ENCODE measurements at regions not wholly inside any gene's neighbourhood (a gene's known extent, or its start where the extent isn't known, plus 50 kb on each side); places are given as distances from the start of the nearest gene placed in this dataset.

- no peak for DNase-seq
Observed at GRCh38 chr11:80505771-80506170, 1064.9 kb upstream of the TENM4 start.

GRCh38 chr11:80503990-80504389, 1063.2 kb upstream of the TENM4 start:
- no peak for DNase-seq

GRCh38 chr11:80502511-80502910, 1061.7 kb upstream of the TENM4 start:
- no peak for DNase-seq

DNA sequence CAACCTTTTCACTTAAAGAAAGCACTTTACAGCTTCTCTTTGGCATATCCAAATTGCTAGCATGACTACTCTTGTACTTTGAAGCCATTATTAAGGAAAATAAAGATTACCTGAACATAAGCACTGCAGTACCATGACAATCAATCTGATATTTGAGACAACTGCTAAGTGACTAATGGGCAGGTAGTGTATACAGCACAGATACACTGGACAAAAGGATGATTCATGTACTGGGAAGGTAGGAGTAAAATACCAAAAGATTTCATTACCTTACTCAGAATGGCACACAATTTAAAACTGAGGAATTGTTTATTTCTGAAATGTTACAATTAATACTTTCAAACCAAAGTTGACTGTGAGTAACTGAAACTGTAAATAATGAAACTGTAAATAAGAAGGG, 1054.3 kb upstream of the TENM4 start:
- DNase-seq: no peak

DNA sequence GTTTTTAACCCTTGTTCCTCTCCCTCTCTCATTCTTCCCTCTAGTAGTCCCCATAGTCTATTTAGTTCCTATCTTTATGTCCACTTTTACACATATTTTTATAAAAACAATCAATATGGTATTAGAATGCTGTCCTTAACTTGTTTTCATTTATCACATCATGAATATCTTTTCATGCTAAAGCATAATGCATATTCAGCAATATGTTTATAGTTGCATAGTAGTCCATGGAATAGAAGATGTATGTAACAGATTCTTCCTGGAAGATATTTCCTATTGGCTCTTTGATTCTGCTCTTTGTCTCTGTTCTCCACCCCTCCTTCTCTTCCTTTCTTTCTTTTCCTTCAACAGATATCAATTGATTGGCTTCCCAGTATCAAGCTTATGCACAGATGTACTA, 1047.1 kb upstream of the TENM4 start:
- DNase-seq: no peak

DNA sequence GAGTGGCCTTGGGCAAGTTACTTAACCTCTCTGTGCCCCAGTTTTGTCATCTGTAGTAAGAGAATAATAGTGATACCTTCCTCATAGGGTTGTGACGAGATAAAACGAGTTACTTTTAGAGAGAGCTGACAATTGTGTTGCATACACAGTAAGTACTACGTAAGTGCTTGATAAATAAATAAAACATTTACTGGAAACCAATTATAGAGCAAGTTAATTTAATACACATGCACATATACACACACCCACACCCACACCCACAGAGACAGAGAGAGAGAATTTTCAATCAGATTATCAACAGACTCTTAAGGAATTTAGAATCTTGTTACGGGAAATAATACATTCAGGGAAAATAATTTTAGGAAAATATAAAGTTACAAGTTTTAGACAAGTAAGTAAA, 1045.8 kb upstream of the TENM4 start:
- DNase-seq: no peak

GRCh38 chr11:80477178-80477577, 1036.3 kb upstream of the TENM4 start:
- no peak for DNase-seq

DNA sequence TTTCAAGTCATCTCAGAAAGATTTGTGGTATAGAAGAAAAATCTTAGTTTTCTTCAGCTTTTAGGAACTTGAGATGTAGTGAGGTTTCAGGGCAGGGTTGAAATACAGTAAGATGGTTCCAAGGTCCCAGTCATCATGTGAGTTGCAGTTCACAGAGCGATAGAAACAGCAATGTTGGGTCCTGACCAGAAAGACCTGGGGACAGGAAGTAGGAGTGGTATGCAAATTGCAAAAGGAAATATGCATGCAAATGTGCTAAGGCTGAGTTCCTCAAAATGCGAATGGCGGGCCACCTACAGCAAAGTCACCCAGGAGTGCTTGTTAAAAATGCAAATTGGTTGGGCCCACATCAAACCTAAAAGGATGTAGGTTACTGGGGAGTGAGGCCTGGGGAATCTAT, 1032.7 kb upstream of the TENM4 start:
- DNase-seq: no peak

DNA sequence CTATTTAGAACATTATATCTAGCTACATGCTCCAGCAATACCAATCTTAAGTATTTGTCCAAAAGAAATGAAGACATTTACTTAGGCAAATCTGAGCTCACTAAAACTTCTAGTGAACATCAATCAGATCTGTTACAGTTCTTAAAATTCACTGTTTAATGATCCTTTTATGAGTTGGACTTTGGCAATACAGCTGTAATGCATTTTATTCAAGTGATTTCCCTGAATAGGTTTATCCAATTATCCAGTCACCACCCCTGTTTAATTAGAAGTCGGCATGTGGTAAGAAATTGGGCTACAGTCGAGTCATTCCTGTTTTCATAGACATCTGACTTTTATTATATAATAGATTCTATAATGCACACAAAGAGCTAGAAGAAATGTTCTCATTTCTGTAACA, 1029.0 kb upstream of the TENM4 start:
- no peak for DNase-seq

DNA sequence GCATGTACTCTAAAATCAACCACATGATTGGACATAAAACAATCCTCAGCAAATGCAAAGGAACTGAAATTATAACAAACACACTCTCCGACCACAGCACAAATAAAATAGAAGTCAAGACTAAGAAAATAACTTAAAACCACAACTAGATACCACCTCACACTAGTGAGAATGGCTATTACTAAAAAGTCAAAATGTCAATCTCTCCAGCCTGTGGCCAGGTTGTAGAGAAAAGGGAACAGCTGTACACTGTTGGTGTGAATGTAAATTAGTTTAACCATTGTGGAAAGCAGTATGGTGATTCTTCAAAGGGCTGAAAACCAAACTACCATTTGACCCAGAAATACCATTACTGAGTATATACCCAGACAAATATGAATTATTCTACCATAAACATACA, 1025.7 kb upstream of the TENM4 start:
- DNase-seq: no peak

GRCh38 chr11:80462211-80462610, 1021.4 kb upstream of the TENM4 start:
- no peak for DNase-seq

DNA sequence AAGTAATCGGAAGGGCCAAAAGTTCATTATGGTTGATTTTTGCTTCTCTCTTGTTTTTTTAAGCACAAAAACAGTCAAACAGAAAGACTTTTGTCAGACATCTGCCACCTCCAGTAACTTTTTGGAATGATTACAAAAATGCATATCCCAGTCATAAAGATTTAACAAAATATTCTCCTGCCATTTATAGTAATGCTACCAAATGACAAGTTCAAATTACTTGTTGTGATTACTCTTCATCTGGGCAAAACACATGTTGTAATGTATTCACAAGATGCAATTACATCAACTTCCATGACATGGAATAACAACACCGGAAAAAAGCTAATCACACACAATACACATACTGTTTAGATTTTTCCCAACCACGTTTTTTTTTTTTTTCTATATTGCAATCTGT, 1017.5 kb upstream of the TENM4 start:
- no peak for DNase-seq

- no peak for DNase-seq
Observed at GRCh38 chr11:80457823-80458222, 1017.0 kb upstream of the TENM4 start.

DNA sequence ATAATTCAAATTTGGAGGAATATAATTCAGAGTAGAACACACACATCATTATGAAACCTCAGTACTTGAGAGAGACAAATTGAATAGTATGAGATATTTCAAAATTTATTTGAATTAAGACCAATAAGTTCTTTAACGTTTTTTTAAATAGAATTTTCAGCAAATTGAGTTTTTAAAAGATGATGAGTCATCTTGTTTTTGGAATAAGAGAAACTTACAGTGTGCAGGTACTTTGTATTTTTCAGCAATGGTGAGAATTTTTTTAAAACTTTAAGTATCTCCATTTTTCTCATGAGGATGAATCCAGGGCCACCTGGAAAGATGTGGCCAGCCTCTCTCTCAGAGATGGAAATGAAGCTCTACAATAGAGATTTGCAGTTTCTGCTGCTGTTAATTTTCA, 1015.0 kb upstream of the TENM4 start:
- DNase-seq: no peak

DNA sequence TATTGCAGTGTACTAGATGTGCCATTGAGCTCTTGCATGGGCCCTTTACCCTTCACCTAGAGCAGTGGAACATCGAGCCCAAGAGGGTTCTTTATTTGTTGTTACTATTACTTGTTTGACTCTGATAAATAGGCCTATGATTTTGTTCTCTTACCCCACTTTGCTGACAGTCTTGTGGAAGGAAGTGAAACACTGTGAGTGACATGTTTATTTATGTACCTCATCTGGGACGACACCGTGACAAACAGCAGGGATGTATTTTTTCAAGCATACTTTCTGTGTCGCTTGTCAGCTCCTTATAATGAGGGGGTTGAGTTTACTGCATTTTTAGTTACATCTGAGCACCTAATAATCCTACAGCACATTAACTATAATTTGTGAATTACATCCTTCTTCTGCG, 1010.3 kb upstream of the TENM4 start:
- DNase-seq: no peak

DNA sequence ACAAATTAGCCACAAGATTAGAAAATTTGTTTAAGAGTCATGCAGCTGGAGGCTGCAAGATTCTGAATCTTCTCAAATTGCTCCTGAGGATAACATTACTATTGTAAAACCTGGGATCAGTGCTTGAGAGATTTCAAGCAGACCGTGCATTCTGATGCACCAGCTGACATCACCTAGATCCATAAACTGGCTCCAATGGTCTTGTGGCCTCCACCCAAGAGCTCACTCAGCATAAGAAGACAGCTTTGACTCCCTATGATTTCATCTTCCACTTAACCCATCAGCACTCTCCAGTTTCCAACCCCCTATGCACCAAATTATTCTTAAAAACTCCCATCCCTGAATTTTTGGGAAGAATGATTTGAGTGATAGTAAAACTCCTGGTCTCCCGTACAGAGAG, 1007.9 kb upstream of the TENM4 start:
- no peak for DNase-seq

GRCh38 chr11:80443177-80443576, 1002.3 kb upstream of the TENM4 start:
- no peak for DNase-seq

GRCh38 chr11:80441821-80442220, 1001.0 kb upstream of the TENM4 start:
- no peak for DNase-seq

DNA sequence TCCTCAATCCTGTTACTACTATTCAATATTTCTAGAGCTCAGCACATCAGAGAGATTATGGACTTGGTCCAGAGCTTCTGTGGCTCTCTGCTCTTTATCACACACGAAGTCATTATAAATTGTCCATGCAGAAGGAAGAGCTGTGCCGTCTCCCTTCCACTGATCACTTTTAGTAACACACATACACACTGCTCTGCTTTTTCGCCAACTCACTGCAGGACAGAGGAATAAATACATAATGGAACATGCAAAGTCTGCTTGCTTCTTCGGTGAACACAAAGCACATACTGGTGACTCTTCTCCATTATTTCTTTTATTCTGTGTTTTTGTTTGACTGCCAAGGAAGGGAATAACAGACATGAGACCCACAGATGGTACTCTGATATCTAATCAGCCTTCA, 1000.0 kb upstream of the TENM4 start:
- DNase-seq: no peak

DNA sequence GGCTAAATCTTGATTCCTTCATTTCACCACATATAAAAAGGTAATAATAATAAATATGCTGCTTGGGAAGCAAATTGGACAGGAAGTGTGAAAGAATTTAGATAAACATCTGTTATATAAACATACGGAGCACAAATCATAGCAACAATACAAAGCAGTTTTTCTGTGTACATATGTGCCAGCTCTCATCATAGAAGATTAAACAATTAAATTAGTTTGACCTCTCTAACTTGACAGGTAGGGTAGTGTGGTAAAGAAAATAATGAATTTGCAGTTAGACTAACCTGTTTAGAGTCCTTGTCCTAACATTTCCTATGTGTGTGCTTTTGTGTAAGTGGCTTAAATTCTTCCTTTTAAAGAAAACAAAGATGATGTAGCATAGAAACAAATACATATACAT, 995.7 kb upstream of the TENM4 start:
- no peak for DNase-seq

GRCh38 chr11:80435345-80435744, 994.5 kb upstream of the TENM4 start:
- DNase-seq: no peak

DNA sequence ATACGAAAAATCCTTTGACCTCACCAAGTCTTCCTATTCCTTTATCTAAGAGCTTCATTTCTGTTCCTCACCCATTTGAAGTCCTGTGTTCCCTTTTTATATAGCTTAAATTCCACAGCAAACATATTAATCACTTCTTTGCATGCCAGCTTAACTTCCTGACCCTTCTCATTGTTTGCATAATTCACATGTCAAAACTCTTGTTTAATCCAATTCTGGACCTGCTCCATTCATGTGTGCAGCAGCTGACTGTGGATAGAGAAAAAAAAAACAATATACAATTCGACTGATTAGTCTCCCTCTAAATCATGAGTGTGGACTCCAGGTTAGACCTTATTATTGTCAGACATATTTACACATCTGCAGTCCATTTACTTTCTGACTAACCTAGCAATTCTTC, 991.2 kb upstream of the TENM4 start:
- no peak for DNase-seq

GRCh38 chr11:80424012-80424695, 983.3 kb upstream of the TENM4 start:
- peak; percentile 1 for DNase-seq

- DNase-seq: no peak
Observed at GRCh38 chr11:80420374-80420773, 979.5 kb upstream of the TENM4 start.

DNA sequence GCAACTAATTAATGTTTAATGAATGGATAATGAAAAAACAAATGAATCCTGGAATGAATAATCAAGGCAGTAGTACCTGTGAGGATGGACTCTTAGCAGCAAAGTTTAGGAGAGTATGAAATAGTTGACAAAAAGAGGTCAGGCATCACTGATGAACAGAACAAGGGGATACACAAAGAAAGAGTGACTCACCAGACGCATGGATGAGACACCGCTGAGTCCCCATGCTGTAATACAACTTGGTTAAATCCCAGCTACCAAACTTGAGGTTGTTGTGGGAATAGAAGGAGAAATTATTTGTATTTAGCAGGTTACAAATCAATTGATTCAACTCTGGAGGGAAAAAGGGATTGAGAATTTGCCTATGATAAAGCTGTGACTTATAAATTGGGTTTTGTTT, 976.9 kb upstream of the TENM4 start:
- DNase-seq: no peak

Measured in left kidney (tissue), 1 donor.